Caco-2 (cell line): ENCODE measurements at regions not wholly inside any gene's neighbourhood (a gene's known extent, or its start where the extent isn't known, plus 50 kb on each side); places are given as distances from the start of the nearest gene placed in this dataset.
"Not testable (repeated sequence)": the region's sequence is repeated elsewhere in the genome, so short reads cannot be mapped to it uniquely, and the experiment has no call there.

Source experiments
- BruUV-seq: library from RNA; stranded (reverse); fragments of 400-500 nt; replicated peaks from 2 replicates; lab custom pipeline; 2021; lab: Mats Ljungman, UMichigan
- CTCF ChIA-PET: fragments of 300-600 bp; sonication (Branson Sonifier 250); formaldehyde crosslinking; loops from one replicate; lab custom pipeline; 2022; ENCODE audit warnings: antibody characterized with exemption; lab: Charles Lee
- POLR2A ChIA-PET: fragments of 300-600 bp; sonication (Branson Sonifier 250); formaldehyde crosslinking; loops from one replicate; lab custom pipeline; 2022; ENCODE audit warnings: antibody characterized with exemption; lab: Charles Lee
- DNase-seq, 2 experiments: peaks; one replicate each; pipeline versions ENCODE4 v3.0.0 to v3.0.0-alpha.2; 2020 to 2022
- H3K27me3 ChIP-seq: replicated peaks from 2 replicates; pipeline ENCODE4 v1.6.0; 2011; ENCODE audit warnings: low read length; ENCODE audit not compliant: control insufficient read depth, insufficient read depth
- H3K36me3 ChIP-seq: 2 replicates; pipeline ENCODE4 v1.5.1; 2011; ENCODE audit warnings: low read length; ENCODE audit not compliant: control insufficient read depth, insufficient read depth
- H3K4me1 ChIP-seq: fragments of 250-450 bp; sonication (Bioruptor Pico); 2 replicates; pipeline ENCODE4 v1.5.1; 2020; ENCODE audit warnings: mild to moderate bottlenecking
- H3K4me3 ChIP-seq: 2 replicates; pipeline ENCODE4 v1.5.1; 2011; ENCODE audit warnings: low read depth, mild to moderate bottlenecking, control low read depth, low read length
- H3K9me3 ChIP-seq: fragments of 250-450 bp; sonication (Bioruptor Pico); 2 replicates; pipeline ENCODE4 v1.5.1; 2020; ENCODE audit warnings: mild to moderate bottlenecking, moderate library complexity
- H3K27ac Mint-ChIP-seq: one replicate; pipeline ENCODE4 v1.8.0; 2022; ENCODE audit warnings: mixed read lengths; ENCODE audit not compliant: unreplicated experiment
- H3K27me3 Mint-ChIP-seq: one replicate; pipeline ENCODE4 v1.8.0; 2022; ENCODE audit warnings: mixed read lengths; ENCODE audit not compliant: insufficient read depth, unreplicated experiment
- H3K36me3 Mint-ChIP-seq: one replicate; pipeline ENCODE4 v1.8.0; 2022; ENCODE audit warnings: mild to moderate bottlenecking, mixed read lengths; ENCODE audit not compliant: insufficient read depth, unreplicated experiment
- H3K4me1 Mint-ChIP-seq: one replicate; pipeline ENCODE4 v1.8.0; 2022; ENCODE audit warnings: low read depth, mixed read lengths; ENCODE audit not compliant: unreplicated experiment
- H3K4me3 Mint-ChIP-seq: one replicate; pipeline ENCODE4 v1.8.0; 2022; ENCODE audit warnings: mild to moderate bottlenecking, moderate library complexity, mixed read lengths; ENCODE audit not compliant: unreplicated experiment
- H3K9me3 Mint-ChIP-seq: one replicate; pipeline ENCODE4 v1.8.0; 2022; ENCODE audit warnings: mixed read lengths; ENCODE audit not compliant: unreplicated experiment
- CTCF ChIP-seq, 2 experiments: fragments of 200-600 bp in 1 of 2; IDR thresholded peaks; 1 replicate in 1 of 2; 2 replicates in 1 of 2; pipeline versions ENCODE4 v1.5.1 to v1.8.0; 2011 to 2022; ENCODE audit warnings: antibody characterized with exemption in 1 of 2, control low read depth in 1 of 2, inconsistent platforms in 1 of 2, low read depth in 1 of 2, low read length in 1 of 2, mild to moderate bottlenecking in 1 of 2, moderate library complexity in 1 of 2; ENCODE audit not compliant: insufficient read depth in 1 of 2, severe bottlenecking in 1 of 2, unreplicated experiment in 1 of 2
- intact Hi-C: fragments of 100-400 bp; cut with micrococcal nuclease; formaldehyde crosslinking; loops from one replicate; pipeline ENCODE4 v1.10.0; 2022; ENCODE audit not compliant: unreplicated experiment

GRCh38 chr2:16025876-16026640, 85.7 kb downstream of the MYCN start:
- Histone ChIP-seq H3K4me3 (no peak overlapping the region), H3K36me3 (no peaks in the 10 kb centered on the region), H3K27me3 (no peaks in the 10 kb centered on the region), H3K9me3 (peaks cover 3% of the 10 kb centered on the region; the same call in 1 of the 2 replicates), H3K4me1 (0 out of 2 replicates have a peak, but pooled peaks cover 2% of the 10 kb centered on the region)
- intact Hi-C loops: no loop called here
- no peak overlapping the region for H3K27ac Mint-ChIP-seq
- no peaks in the 10 kb centered on the region for H3K9me3 Mint-ChIP-seq
- BruUV-seq: no TSS peak
- DNase-seq: no peak
- ChIA-PET POLR2A (no interaction called here), CTCF (no interaction called here)
- no peaks in the 10 kb centered on the region for H3K27me3 Mint-ChIP-seq
- peaks cover 5% of the 10 kb centered on the region for H3K4me1 Mint-ChIP-seq
- no peaks in the 10 kb centered on the region for H3K36me3 Mint-ChIP-seq
- H3K4me3 Mint-ChIP-seq: no peak overlapping the region
- no peak for TF ChIP-seq CTCF (IDR thresholded peaks at IDR 0.05; ENCODE audit: insufficient read depth in 1 of 2, low read depth in 1 of 2, low read length in 1 of 2, severe bottlenecking in 1 of 2, unreplicated experiment in 1 of 2)

- no peak for DNase-seq
- Mint-ChIP-seq H3K36me3 (no peaks in the 10 kb centered on the region), H3K9me3 (no peaks in the 10 kb centered on the region), H3K4me1 (no peaks in the 10 kb centered on the region), H3K4me3 (no peak overlapping the region), H3K27me3 (no peaks in the 10 kb centered on the region), H3K27ac (no peak overlapping the region)
- Histone ChIP-seq H3K36me3 (no peaks in the 10 kb centered on the region), H3K27me3 (no peaks in the 10 kb centered on the region), H3K4me1 (no peaks in the 10 kb centered on the region), H3K4me3 (no peak overlapping the region), H3K9me3 (peaks cover 3% of the 10 kb centered on the region; the same call in 1 of the 2 replicates)
- intact Hi-C loops: no loop called here
- CTCF ChIA-PET: no interaction called here
- BruUV-seq: no TSS peak
- no peak for TF ChIP-seq CTCF (IDR thresholded peaks at IDR 0.05; ENCODE audit: insufficient read depth in 1 of 2, low read depth in 1 of 2, low read length in 1 of 2, severe bottlenecking in 1 of 2, unreplicated experiment in 1 of 2)
- POLR2A ChIA-PET: interaction anchor here (0.7 kb wide), 1 partner anchor 117 kb away, joined by 8 read pairs; no protein-coding TSS in a partner anchor
Measured at GRCh38 chr2:16025211-16025875, 85.0 kb downstream of the MYCN start.

GRCh38 chr2:16024628-16025027, 84.3 kb downstream of the MYCN start:
- H3K36me3 Mint-ChIP-seq, H3K4me3 Mint-ChIP-seq, H3K9me3 Mint-ChIP-seq, H3K27me3 ChIP-seq, DNase-seq, H3K4me1 ChIP-seq, H3K27ac Mint-ChIP-seq, H3K27me3 Mint-ChIP-seq, H3K36me3 ChIP-seq, H3K4me3 ChIP-seq, intact Hi-C loops, BruUV-seq, H3K9me3 ChIP-seq, H3K4me1 Mint-ChIP-seq, CTCF ChIA-PET: not testable (repeated sequence)
- POLR2A ChIA-PET: interaction anchor here (0.7 kb wide), 1 partner anchor 118 kb away, joined by 8 read pairs; no protein-coding TSS in a partner anchor
